ENCODE measurements at regions not wholly inside any gene's neighbourhood (a gene's known extent, or its start where the extent isn't known, plus 50 kb on each side); places are given as distances from the start of the nearest gene placed in this dataset.

GRCh38 chr22:48442663-48443062, 1385.0 kb downstream of the BRD1 start:
- DNase-seq: no peak

GRCh38 chr22:48441553-48441850, 1386.2 kb downstream of the BRD1 start:
- no peak for DNase-seq

- DNase-seq: no peak
Measured at GRCh38 chr22:48440673-48441552, 1386.8 kb downstream of the BRD1 start.

GRCh38 chr22:48440176-48440575, 1387.5 kb downstream of the BRD1 start:
- no peak for DNase-seq

GRCh38 chr22:48439560-48440135, 1388.0 kb downstream of the BRD1 start:
- no peak for DNase-seq

- no peak for DNase-seq
Measured at GRCh38 chr22:48438800-48439559, 1388.7 kb downstream of the BRD1 start.

GRCh38 chr22:48438096-48438495, 1389.6 kb downstream of the BRD1 start:
- DNase-seq: no peak

- no peak for DNase-seq
Measured at GRCh38 chr22:48436201-48436931, 1391.3 kb downstream of the BRD1 start.

- DNase-seq: no peak
Measured at GRCh38 chr22:48434868-48435250, 1392.8 kb downstream of the BRD1 start.

- DNase-seq: no peak
Measured at GRCh38 chr22:48434156-48434867, 1393.4 kb downstream of the BRD1 start.

GRCh38 chr22:48433647-48434046, 1394.0 kb downstream of the BRD1 start:
- no peak for DNase-seq

GRCh38 chr22:48432781-48433518, 1394.7 kb downstream of the BRD1 start:
- no peak for DNase-seq

GRCh38 chr22:48431536-48432315, 1395.9 kb downstream of the BRD1 start:
- DNase-seq: no peak

- DNase-seq: no peak
Measured at GRCh38 chr22:48431014-48431413, 1396.7 kb downstream of the BRD1 start.

GRCh38 chr22:48429446-48430020, 1398.1 kb downstream of the BRD1 start:
- no peak for DNase-seq

GRCh38 chr22:48428631-48429371, 1398.9 kb downstream of the BRD1 start:
- DNase-seq: no peak

GRCh38 chr22:48427731-48428211, 1399.9 kb downstream of the BRD1 start:
- DNase-seq: no peak

- no peak for DNase-seq
Measured at GRCh38 chr22:48426466-48427380, 1401.0 kb downstream of the BRD1 start.

- no peak for DNase-seq
Measured at GRCh38 chr22:48425641-48426040, 1402.0 kb downstream of the BRD1 start.
